NCI-H82 treated with DMSO at 0.1 percent for 48 hours (cell line): ENCODE measurements at regions not wholly inside any gene's neighbourhood (a gene's known extent, or its start where the extent isn't known, plus 50 kb on each side); places are given as distances from the start of the nearest gene placed in this dataset.
A peak's percentile ranks its signal among the peaks of the same experiment; 100 is the strongest.

Source experiments
- DNase-seq: peaks from one replicate; lab custom pipeline; 2025; ENCODE audit not compliant: unreplicated experiment; lab: John Stamatoyannopoulos, UW

GRCh38 chr2:180110469-180110868 lies 103.4 kb upstream of the CWC22 start:
- peak; percentile 74 for DNase-seq

DNA sequence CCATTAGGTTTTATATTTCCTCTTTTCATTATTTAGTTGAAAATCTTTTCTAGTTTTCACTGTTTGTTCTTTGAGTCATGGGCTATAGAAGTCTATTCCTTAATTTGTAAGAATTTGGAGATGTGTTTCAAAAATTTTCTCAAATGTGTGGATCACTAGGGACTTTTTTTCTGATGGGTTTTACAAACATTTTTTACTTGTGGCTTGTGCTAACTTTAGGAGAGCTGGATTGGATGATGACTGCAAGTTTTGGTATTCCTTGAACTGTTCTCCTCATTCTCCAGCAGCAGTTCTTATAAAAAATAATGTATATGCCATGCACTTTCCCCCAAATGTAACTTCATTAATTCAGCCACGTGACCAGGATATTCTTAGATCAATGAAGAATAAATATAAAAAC lies 94.7 kb upstream of the CWC22 start:
- no peak for DNase-seq

- no peak for DNase-seq
These were observed 92.2 kb upstream of the CWC22 start for GRCh38 chr2:180099308-180099707.

GRCh38 chr2:180085144-180085543 lies 78.0 kb upstream of the CWC22 start:
- no peak for DNase-seq

DNA sequence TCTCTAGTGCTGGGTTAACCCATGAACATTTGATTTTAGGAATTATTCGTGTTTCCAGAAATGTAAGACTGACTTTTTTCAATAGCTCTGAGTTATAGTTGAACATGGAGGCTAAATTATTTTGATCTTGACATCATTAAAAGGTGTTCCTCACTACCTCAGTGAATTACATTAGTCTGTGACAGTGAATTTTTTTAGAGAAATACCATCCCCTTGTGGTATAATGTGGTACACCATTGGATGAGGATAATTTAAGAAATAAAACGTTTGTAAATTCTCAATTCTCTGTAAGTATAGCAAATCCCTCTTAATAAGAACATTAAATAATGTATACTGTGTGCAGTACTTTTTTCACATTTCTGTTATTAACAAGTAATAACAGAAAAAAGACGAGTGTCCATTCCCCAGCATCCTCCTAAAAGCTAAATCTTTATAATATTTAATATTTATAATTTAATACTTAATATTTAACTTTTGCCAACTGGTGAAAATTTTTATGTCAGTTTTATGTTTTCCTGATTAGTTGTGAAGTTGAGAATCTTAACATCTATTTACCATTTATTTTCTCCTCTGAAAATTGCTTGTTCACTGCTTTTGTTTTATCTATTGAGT lies 70.3 kb upstream of the CWC22 start:
- DNase-seq = no peak

GRCh38 chr2:180075870-180076269 lies 68.8 kb upstream of the CWC22 start:
- no peak for DNase-seq

GRCh38 chr2:180071797-180072196 lies 64.7 kb upstream of the CWC22 start:
- no peak for DNase-seq

GRCh38 chr2:180063494-180064092 lies 56.5 kb upstream of the CWC22 start:
- DNase-seq = no peak

DNA sequence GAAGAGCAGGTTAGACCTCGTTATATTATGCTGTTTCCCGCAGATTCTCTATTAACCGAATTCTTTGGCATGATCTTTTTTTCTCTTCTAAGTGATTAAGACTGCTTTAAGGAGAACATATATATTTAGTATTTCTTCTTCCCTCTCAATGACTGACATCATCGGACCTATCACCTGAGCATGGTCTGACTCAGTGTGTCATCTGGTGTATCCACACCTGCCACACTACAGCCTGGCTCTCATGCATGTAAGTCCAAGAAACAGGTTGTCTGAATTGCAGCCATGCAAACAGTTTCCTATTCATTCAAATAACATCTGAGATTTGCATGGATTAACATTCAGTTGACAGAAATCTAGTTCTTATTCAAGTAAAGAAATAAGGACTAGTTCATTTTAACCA lies 55.1 kb upstream of the CWC22 start:
- DNase-seq = no peak

DNA sequence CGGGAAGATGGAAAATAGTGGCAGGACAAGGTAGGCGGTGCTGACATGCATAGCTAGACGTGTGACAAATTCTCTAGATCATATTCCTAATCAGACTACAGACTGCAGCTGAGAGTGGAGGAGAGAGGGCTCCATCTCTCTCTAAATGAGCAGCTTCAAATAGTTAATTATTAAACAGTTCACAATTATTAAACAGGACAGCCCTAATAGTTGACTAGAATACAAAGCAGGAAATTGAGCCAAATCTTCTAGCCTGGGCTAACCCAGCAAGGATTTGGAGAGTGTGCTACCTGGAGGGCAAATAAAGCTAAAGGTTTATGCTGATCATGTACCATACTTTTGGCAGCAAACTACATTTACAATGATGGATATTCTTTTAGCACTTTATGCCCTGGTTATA lies 54.4 kb upstream of the CWC22 start:
- DNase-seq = no peak

- DNase-seq = peak; percentile 4
These were observed 54.0 kb upstream of the CWC22 start for GRCh38 chr2:180061085-180061484.

- no peak for DNase-seq
These were observed 51.9 kb upstream of the CWC22 start for GRCh38 chr2:180058993-180059392.

DNA sequence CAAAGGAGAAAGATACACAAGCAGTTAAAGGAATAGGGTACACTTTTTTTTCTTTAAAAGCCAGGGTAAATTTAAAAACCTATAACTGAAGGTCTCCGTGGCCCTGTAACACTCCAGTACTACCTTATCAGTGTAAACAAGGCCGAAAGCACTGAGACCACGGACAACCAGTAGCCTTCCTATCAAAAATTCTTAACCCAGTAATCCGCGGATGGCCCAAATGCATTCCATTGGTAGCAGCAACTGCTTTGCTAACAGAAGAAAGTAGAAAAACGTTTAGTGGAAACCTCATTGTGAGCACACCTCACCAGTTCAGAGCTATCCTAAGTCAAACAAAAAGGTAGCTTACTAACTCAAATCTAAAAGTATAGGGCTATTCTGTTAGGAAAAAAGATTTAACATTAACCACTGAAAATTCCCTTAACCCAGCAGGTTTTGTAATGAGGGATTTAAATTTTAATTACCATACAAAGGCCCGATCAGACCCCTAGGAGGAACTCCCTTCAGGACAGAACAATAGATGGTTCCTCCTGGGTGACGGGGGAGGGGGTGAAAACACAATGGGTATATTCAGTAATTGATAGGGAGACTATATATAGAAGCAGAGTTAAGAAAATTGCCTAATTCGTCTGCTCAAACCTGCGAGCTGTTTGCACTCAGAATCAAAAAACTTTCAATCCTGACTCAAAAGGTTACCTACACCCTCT lies 50.8 kb upstream of the CWC22 start:
- no peak for DNase-seq
